ENCODE measurements at regions not wholly inside any gene's neighbourhood (a gene's known extent, or its start where the extent isn't known, plus 50 kb on each side); places are given as distances from the start of the nearest gene placed in this dataset.

GRCh38 chr10:9823268-9823930, 1194.3 kb upstream of the CELF2 start:
- ChIA-PET RAD21 (ENCODE audit: unreplicated experiment) (no interaction called here), POLR2A (no interaction called here), SMC1A (ENCODE audit: uncharacterized antibody, unreplicated experiment) (no interaction called here), CTCF (interaction anchor here (0.6 kb wide), 1 partner anchor 1409 kb away, joined by 3 read pairs; no protein-coding TSS in a partner anchor)
- 0% methylated on average over 1 of the region's 1 CpG for WGBS (ENCODE audit: insufficient coverage, insufficient replicate concordance, low lambda C conversion rate, missing lambda C conversion rate)
- no peak overlapping the region for H3K4me3 ChIP-seq
- H3K79me2 ChIP-seq (ENCODE audit: control insufficient read depth, insufficient read depth, low read length), result no peaks in the 10 kb centered on the region
- no peak for ATAC-seq
- H3K9ac ChIP-seq (ENCODE audit: control insufficient read depth, insufficient read depth, low read length), result no peak overlapping the region
- no peak overlapping the region for H2AFZ ChIP-seq (ENCODE audit: control insufficient read depth, low read depth, low read length)
- intact Hi-C loops (cut with micrococcal nuclease; ENCODE audit: unreplicated experiment), result no loop called here
- in situ Hi-C loops (cut with MboI), result no loop called here
- no peak overlapping the region for H3K4me2 ChIP-seq (ENCODE audit: control insufficient read depth, insufficient read depth)
- no peaks in the 10 kb centered on the region for H3K36me3 ChIP-seq (ENCODE audit: control insufficient read depth in 2 of 2, insufficient read depth in 2 of 2, low read length in 1 of 2)
- no peak for DNase-seq (ENCODE audit: low read depth, low spot score)
- H3K4me1 ChIP-seq (ENCODE audit: control insufficient read depth, insufficient read depth, low read length), result no peaks in the 10 kb centered on the region
- no peak for FAIRE-seq
- no peaks in the 10 kb centered on the region for H3K27me3 ChIP-seq (replicated peaks in 1 of 2; ENCODE audit: control insufficient read depth in 2 of 2, insufficient read depth in 2 of 2, low read length in 1 of 2)
- TF ChIP-seq ATF7 (IDR thresholded peaks at IDR 0.05; ENCODE audit: low read depth) (0 out of 2 replicates have a peak, but pooled peaks have one; percentile 9), CEBPB (IDR thresholded peaks at IDR 0.05; ENCODE audit: borderline replicate concordance in 1 of 2, low read depth in 2 of 2, low read length in 2 of 2) (no peak), MTA3 (IDR thresholded peaks at IDR 0.05; ENCODE audit: borderline replicate concordance, low read length) (no peak), NR2F1 (conservative IDR thresholded peaks at IDR 0.05) (peak; percentile 86), NR2C1 (IDR thresholded peaks at IDR 0.05) (peak; percentile 84)
- H4K20me1 ChIP-seq (ENCODE audit: control insufficient read depth, insufficient read depth), result no peaks in the 10 kb centered on the region
- no TSS peak for BruUV-seq (replicated peaks)
- H3K27ac ChIP-seq (ENCODE audit: control insufficient read depth, insufficient read depth), result no peak overlapping the region
- no peaks in the 10 kb centered on the region; the same call in 2 of the 3 replicates for H3K9me3 ChIP-seq (replicated peaks; ENCODE audit: control insufficient read depth, insufficient read depth, low read length)

GRCh38 chr10:9824631-9825071, 1193.0 kb upstream of the CELF2 start:
- no peaks in the 10 kb centered on the region; the same call in 2 of the 3 replicates for H3K9me3 ChIP-seq (replicated peaks; ENCODE audit: control insufficient read depth, insufficient read depth, low read length)
- H3K4me3 ChIP-seq, result no peak overlapping the region
- in situ Hi-C loops (cut with MboI), result no loop called here
- no peaks in the 10 kb centered on the region for H4K20me1 ChIP-seq (ENCODE audit: control insufficient read depth, insufficient read depth)
- no TSS peak for BruUV-seq (replicated peaks)
- 38% methylated on average over 5 of the region's 5 CpGs for WGBS (ENCODE audit: insufficient coverage, insufficient replicate concordance, low lambda C conversion rate, missing lambda C conversion rate)
- H3K36me3 ChIP-seq (ENCODE audit: control insufficient read depth in 2 of 2, insufficient read depth in 2 of 2, low read length in 1 of 2), result no peaks in the 10 kb centered on the region
- DNase-seq (ENCODE audit: low read depth, low spot score) (no peak), FAIRE-seq (no peak), ATAC-seq (peak; percentile 85)
- H3K4me2 ChIP-seq (ENCODE audit: control insufficient read depth, insufficient read depth), result no peak overlapping the region
- no peak overlapping the region for H3K9ac ChIP-seq (ENCODE audit: control insufficient read depth, insufficient read depth, low read length)
- H3K27ac ChIP-seq (ENCODE audit: control insufficient read depth, insufficient read depth), result no peak overlapping the region
- ChIA-PET SMC1A (ENCODE audit: uncharacterized antibody, unreplicated experiment) (interaction anchor here (0.6 to 0.8 kb wide), 3 partner anchors 34 to 740 kb away, joined by 3 read pairs; no protein-coding TSS in a partner anchor), CTCF (no interaction called here), POLR2A (no interaction called here), RAD21 (ENCODE audit: unreplicated experiment) (no interaction called here)
- no peak for TF ChIP-seq BMI1 (IDR thresholded peaks at IDR 0.05; ENCODE audit: borderline replicate concordance)
- no peak for TF ChIP-seq ZNF622 (IDR thresholded peaks at IDR 0.05)
- TF ChIP-seq JUND (IDR thresholded peaks at IDR 0.05; ENCODE audit: low read depth, low read length), result no peak
- no peak for TF ChIP-seq MYC (IDR thresholded peaks at IDR 0.05; ENCODE audit: insufficient read depth, insufficient read length, insufficient replicate concordance, low read length, severe bottlenecking)
- TF ChIP-seq CBFB (IDR thresholded peaks at IDR 0.05; ENCODE audit: low read depth), result no peak
- TF ChIP-seq USF1 (IDR thresholded peaks at IDR 0.05; ENCODE audit: borderline replicate concordance, extremely low read length, insufficient read depth, low read depth, low read length), result no peak
- peak; percentile 65 for TF ChIP-seq MTA2 (IDR thresholded peaks at IDR 0.05; ENCODE audit: low read depth)
- TF ChIP-seq BCL11A (IDR thresholded peaks at IDR 0.05; ENCODE audit: low read depth, low read length), result peak; percentile 15; the same call in 1 of the 2 replicates
- TF ChIP-seq ZNF24 (IDR thresholded peaks at IDR 0.05), result no peak
- TF ChIP-seq PAX5 (IDR thresholded peaks at IDR 0.05; ENCODE audit: borderline replicate concordance, low read depth, low read length), result peak; percentile 39; the same call in 1 of the 2 replicates
- TF ChIP-seq POU2F2 (IDR thresholded peaks at IDR 0.05; ENCODE audit: borderline replicate concordance, low read depth, low read length), result peak; percentile 75; the same call in 1 of the 3 replicates
- no peak overlapping the region for H2AFZ ChIP-seq (ENCODE audit: control insufficient read depth, low read depth, low read length)
- H3K79me2 ChIP-seq (ENCODE audit: control insufficient read depth, insufficient read depth, low read length), result no peaks in the 10 kb centered on the region
- intact Hi-C loops (cut with micrococcal nuclease; ENCODE audit: unreplicated experiment), result no loop called here
- H3K27me3 ChIP-seq (replicated peaks in 1 of 2; ENCODE audit: control insufficient read depth in 2 of 2, insufficient read depth in 2 of 2, low read length in 1 of 2), result no peaks in the 10 kb centered on the region
- H3K4me1 ChIP-seq (ENCODE audit: control insufficient read depth, insufficient read depth, low read length), result no peaks in the 10 kb centered on the region
